GM18505 (cell line): ENCODE measurements at regions not wholly inside any gene's neighbourhood (a gene's known extent, or its start where the extent isn't known, plus 50 kb on each side); places are given as distances from the start of the nearest gene placed in this dataset.

ENCODE experiments used
- ATAC-seq: cut with Tn5 transposase; IDR thresholded peaks from one replicate; pipeline ENCODE4 v1.9.1; 2021; ENCODE audit not compliant: unreplicated experiment
- POLR2A ChIP-seq: IDR thresholded peaks from 4 replicates; pipeline ENCODE4 v1.6.1; 2011; ENCODE audit warnings: borderline replicate concordance; ENCODE audit not compliant: insufficient read depth, insufficient read length; ENCODE audit errors: extremely low read depth

DNA sequence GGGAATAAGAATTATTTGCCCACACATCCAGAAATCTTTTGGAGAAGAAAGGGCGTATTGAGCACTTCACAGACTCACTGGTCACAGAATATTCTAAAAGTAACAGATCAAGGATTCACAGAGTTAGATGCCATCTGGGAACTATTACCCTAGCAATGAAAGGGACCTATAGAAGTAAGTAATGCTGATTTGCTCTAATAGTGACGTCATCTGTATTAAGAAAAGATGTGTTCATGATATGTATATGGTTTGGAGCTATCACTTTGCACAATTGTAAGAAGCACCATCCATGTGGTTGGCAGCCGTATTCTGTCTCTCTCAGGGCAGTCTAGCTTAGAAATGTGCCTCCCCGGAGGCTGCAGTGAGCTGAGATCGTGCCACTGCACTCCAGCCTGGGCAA, 52.8 kb upstream of the SV2C start:
- no peak for TF ChIP-seq POLR2A
- ATAC-seq = no peak

- ATAC-seq = no peak
Observed at GRCh38 chr5:76029739-76030138, 53.4 kb upstream of the SV2C start.

GRCh38 chr5:76025790-76026189, 57.4 kb upstream of the SV2C start:
- no peak for ATAC-seq
- TF ChIP-seq POLR2A = no peak

More at GRCh38 chr5:76029739-76030138, 53.4 kb upstream of the SV2C start:
- TF ChIP-seq POLR2A = no peak

DNA sequence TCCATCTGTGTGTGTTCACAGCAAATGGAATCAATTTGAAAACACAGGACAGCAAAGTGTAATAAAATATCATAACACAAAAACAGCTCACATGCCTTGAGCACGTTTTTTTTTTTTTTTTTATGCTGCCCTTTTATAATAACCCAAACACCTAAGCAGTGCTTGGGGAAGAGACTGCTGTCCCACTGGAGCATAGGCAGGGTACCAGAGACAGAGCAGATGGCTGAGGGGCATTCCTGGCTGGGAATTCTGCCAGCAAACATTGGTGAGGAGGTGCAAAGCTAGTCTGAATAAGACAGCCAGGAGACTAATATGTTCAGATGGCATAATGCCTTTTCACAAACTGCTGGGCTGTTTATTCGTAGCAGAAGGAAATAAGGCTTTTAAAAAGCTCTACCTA, 58.1 kb upstream of the SV2C start:
- no peak for ATAC-seq
- no peak for TF ChIP-seq POLR2A

DNA sequence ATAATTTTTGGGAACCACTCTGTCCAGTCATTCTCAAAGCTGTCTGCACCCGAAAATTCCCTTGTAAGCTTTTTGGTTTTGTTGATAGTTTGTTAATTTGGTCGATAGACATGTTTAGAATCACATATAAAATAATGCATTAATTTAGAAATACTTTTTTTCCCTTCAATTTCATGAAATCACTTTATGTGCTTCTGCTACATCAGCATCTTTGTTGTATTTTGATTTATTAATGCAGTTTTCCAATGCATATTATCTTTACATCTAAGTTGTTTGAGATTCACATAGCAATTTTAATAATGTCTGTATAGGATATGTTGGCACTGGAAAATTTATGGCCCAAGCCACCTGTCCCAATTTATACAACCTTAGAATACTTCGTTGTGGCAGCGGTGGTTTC, 60.6 kb upstream of the SV2C start:
- TF ChIP-seq POLR2A = no peak
- no peak for ATAC-seq

GRCh38 chr5:76021936-76022584, 61.1 kb upstream of the SV2C start:
- no peak for ATAC-seq

DNA sequence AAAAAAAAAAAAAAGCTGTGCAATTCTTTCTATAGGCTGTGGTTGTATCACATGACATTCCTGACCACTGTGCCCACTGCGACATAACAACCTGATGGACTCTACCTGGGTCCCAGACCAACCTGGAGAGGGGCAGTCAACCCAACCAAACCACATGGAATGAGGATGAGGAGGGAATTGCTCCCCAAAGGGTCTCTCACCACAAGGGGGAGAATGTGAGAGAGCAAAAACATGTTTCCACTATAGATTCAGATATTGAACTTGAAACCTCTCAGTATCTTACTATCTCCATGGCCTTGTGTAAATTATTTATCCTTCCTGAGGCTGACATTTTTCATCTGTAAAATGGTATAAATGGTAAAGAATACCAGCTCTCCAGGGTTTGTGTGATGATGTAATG, 66.9 kb upstream of the SV2C start:
- no peak for TF ChIP-seq POLR2A
- ATAC-seq = no peak

More at GRCh38 chr5:76021936-76022584, 61.1 kb upstream of the SV2C start:
- TF ChIP-seq POLR2A = no peak

GRCh38 chr5:76014005-76014404, 69.2 kb upstream of the SV2C start:
- no peak for TF ChIP-seq POLR2A
- ATAC-seq = no peak

DNA sequence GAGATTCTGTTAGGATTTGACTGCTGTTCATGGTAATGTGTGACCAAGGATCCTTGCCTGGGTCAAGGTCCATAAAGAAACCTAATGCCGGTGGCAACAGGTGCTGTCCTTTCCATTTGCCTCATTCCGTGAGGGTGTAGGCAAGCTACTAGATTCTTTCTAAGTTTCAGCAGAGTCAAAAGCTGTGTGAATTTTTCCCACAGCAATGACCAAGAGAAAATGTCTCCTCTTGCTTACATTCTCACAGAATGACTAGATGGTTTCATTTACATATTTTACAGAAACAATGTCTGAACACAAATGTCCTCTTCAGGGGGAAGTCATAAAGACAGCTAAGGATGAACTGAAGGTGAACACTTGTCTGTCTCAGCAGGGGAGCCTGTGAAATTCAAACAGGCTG, 75.3 kb upstream of the SV2C start:
- ATAC-seq = no peak
- no peak for TF ChIP-seq POLR2A

DNA sequence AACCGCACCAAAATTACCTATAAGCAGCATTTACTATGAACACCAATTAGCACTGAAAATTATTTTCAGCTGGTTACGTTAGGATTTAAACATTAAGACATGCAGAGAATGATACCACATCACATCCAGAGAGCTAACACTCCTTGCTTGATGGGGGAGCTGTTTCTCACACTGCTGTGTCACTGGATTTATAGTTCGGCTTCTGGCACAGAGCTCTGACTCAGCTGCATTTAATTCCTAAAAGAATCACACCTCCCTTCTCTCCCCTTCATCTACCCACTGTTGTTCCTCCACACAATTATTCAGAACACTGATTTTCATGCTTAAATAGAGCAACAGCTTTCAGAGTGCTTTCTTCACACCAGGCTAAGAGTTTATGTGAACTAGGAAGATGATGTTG, 82.6 kb upstream of the SV2C start:
- ATAC-seq = no peak
- no peak for TF ChIP-seq POLR2A

DNA sequence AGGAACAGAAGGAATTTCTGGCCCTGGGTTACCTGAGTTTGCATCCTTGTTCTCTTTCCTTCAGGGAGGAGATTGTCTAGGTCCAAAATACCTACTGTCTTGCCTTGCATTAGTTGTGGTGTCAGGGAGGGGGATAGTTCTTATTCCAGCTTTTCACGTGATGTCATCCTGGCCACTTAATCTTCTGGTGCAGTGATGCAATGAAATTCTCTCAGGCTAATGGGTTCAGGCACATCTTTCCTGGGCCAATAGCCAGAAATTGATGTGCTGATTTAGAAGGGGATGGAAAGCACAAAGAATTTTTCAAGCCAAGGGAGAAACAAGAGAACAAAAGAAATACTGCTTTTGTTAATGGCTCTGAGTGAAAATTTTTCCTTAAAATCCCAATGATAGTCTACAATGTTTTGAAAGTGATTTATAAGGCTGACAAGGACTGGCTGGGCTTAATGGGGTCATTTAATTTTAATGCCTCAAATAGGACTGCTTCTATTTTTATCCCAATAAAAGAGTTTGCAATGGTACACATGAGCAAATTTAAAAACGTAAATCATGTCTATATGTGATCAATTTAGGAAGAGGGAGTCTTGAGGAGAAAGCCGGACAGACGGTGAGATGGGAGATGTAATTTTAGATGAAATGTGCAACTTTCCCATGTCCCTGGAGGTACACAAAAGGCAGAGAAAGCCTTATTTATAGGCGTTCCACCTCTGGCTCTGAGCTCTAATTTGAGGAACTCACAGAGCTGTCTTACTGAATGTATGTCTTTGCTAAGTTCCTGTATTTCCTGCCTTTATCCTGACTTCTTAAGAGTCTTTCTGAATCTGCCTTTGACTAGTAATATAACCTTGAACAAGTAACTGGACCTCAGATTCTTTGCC, 89.3 kb upstream of the SV2C start:
- no peak for ATAC-seq
- no peak for TF ChIP-seq POLR2A

DNA sequence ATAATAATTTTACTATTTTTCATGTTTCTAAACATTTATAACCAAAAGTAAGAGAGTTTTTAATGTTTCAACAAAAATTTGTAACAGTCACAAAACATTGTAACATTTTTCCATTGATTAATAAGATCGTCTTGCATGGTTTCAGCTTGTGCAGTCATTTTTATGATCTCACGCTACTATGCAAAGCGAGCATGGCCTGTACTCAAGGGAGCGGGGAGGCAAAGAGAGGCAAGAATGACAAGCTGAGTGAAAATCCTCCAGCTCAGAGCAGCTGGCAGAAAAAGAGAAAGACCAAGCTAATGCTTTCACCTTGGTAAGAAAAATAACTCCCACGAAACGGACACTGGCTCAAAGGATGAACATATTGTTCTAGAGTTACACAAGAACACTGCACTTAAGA, 90.0 kb upstream of the SV2C start:
- no peak for TF ChIP-seq POLR2A
- no peak for ATAC-seq

- no peak for ATAC-seq
- TF ChIP-seq POLR2A = no peak
Observed at GRCh38 chr5:75992753-75993152, 90.4 kb upstream of the SV2C start.

GRCh38 chr5:75985077-75985476, 98.1 kb upstream of the SV2C start:
- no peak for ATAC-seq
- no peak for TF ChIP-seq POLR2A

- ATAC-seq = no peak
- TF ChIP-seq POLR2A = no peak
Observed at GRCh38 chr5:75975496-75975895, 107.7 kb upstream of the SV2C start.

DNA sequence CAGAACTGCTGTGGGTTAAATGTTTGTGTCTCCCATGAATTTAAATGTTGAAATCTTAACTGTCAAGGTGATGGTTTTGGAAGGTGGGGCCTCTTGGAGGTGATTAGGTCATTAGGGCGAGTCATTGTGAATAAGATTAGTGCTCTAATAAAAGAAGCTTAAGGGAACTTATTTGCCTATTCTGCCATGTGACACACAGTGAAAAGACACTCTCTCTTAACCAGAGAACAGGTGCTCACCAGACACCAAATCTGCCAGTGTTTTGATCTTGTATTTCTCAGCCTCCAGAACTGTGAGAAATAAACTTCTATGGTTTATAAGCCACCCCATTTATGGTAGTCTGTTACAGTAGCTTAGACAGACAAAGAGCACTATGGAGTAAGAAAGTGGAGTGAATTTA, 117.9 kb upstream of the SV2C start:
- no peak for ATAC-seq
- no peak for TF ChIP-seq POLR2A
